NK-92 treated with Interleukin-12 subunit alpha and Interleukin-12 subunit beta, amount 100 ng/mL, for 24 hours (cell line): ENCODE measurements at regions not wholly inside any gene's neighbourhood (a gene's known extent, or its start where the extent isn't known, plus 50 kb on each side); places are given as distances from the start of the nearest gene placed in this dataset.

Source experiments
- DNase-seq: peaks from one replicate; lab custom pipeline; 2025; lab: John Stamatoyannopoulos, UW

DNA sequence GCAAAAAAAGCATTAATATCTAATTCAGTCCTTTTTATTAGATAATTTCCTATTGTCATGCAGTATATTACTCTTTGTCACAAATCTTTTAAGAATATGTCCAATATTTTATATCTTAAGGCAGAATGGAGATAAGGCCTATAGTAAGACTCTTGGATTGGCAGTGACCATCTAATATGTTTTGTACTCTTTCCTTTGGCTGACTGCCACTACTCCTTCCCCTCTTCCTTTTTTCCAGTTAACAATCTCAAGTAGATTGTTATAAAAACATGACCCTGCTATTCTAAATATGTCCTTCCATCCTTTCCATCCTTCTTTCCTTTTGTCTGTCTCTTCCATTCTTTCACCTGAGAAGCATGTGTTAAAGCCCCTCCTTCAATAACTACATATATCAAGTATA is 92.8 kb upstream of the TMEM168 start:
- DNase-seq: no peak

DNA sequence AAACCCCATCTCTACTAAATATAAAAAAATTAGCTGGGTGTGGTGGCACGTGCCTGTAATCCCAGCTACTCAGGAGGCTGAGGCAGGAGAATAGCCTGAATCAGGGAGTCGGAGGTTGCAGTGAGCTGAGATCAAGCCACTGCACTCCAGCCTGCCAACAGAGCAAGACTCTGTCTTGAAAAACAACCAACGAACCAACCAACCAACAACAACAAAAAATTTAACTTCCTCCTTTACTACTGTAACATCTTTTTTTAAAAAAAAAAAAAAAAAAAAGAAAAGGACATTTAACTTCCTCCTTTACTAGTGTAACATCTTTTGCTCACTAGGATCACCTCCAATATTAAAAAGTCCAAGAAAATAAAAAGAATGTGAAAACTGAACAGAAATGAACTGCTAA is 92.3 kb upstream of the TMEM168 start:
- no peak for DNase-seq

- no peak for DNase-seq
These were observed 91.8 kb upstream of the TMEM168 start for GRCh38 chr7:112882022-112882421.

- DNase-seq: no peak
These were observed 90.7 kb upstream of the TMEM168 start for GRCh38 chr7:112880818-112881418.

GRCh38 chr7:112877691-112878460 is 87.7 kb upstream of the TMEM168 start:
- no peak for DNase-seq

- DNase-seq: no peak
These were observed 86.7 kb upstream of the TMEM168 start for GRCh38 chr7:112876877-112877276.

DNA sequence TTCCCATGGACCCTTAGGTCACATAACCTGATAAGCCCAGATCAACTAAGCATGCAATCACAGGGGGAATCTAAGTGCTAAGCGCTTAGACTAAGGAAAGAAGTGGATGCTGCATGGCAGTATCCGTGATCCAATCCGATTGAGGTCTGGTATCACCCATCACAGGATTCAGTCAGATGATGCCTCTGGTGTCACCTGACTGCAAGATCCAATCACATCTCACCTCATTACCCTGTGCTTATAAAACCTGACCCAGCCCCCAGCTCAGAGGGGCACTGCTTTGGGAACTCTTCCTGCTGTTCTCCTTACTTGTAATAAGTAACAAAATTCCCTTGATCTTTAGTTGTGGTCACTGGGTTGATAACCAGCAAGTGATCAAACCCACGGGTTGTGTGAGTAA is 84.7 kb upstream of the TMEM168 start:
- no peak for DNase-seq

DNA sequence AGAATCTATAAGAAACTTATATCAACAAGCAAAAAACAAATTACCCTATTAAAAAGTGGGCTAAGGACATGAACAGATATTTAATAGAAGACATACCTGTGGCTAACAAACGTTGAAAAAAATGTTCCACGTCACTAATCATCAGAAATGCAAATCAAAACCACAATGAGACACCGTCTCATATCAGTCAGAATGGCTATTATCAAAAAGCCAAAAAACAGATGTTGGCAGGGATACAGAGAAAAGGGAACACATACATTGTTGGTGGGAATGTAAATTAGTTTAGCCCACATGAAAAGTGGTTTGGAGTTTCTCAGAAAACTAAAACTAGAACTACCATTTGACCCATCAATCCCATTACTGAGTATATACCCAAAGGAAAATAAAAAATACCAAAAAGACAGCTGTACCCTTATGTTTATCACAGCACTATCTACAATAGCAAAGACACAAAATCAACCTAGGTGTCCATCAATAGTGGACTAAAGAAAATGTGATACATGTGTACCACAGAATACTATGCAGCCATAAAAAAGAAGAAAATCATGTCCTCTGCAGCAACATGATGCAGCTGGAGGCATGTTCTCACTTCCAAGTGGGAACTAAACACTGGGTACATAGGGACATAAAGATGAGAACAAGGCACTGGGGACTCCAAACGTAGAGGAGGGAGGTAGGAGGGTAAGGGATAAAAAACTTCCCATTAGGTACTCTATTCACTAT is 83.8 kb upstream of the TMEM168 start:
- no peak for DNase-seq

GRCh38 chr7:112869111-112869774 is 79.0 kb upstream of the TMEM168 start:
- DNase-seq: peak; percentile 37

DNA sequence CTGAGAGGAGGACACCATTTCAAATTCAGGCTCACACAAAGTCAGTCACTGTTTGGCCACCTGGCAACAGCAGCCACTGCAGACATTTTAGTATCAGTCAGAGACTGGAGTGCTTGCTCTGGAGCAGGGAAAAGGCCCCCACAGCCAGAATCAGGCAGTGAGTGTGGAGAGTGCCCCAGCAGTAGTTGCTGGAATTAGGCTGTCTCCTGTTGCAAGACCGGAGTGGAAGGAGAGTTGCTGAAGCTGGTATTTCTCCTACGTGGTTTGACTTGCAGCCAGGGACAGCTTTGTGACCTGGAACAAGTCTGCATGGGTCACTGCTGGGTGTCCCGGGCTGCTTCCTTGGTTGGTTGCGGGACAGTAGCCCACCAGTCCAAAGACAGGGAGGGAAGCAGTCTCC is 78.4 kb upstream of the TMEM168 start:
- DNase-seq: no peak

DNA sequence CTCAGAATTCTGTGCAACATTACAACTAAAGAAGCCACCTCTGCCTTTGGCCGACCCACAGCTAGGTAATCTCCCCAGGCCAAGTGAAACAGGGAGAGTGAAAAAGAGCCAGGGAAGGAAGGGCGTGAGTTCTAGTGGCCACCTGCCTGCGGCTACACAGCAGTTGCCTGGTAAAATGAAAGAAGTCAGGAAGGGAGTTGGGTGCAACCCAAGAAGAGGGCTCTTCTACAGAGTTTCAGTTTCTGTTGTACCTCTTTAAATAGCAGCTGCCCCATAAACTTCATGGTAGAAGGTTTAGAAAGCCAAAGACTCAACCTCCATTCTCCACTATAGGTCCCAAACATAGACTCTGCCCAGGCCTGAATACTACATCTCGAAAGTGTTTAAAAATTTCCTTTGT is 76.2 kb upstream of the TMEM168 start:
- DNase-seq: no peak

- DNase-seq: no peak
These were observed 74.2 kb upstream of the TMEM168 start for GRCh38 chr7:112864380-112864779.

- DNase-seq: no peak
These were observed 68.6 kb upstream of the TMEM168 start for GRCh38 chr7:112858838-112859237.

DNA sequence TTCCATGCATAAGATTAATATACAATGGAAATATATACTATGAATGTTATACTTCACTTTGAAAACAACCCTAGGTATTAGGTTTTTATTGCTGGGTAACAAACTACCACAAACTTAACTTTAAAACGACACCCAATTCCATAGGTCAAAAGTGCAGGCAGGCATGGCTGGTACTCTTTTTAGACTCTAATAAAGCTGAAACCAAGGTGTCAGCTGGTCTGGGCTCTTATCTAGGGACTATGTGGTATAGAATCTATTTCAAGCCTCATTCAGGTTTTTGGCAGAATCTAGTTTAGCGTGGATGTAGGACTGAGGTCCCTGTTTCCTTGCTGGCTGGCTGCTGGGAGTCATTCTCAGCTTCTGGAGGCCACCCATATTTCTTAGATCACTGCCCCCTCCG is 65.0 kb upstream of the TMEM168 start:
- DNase-seq: no peak

DNA sequence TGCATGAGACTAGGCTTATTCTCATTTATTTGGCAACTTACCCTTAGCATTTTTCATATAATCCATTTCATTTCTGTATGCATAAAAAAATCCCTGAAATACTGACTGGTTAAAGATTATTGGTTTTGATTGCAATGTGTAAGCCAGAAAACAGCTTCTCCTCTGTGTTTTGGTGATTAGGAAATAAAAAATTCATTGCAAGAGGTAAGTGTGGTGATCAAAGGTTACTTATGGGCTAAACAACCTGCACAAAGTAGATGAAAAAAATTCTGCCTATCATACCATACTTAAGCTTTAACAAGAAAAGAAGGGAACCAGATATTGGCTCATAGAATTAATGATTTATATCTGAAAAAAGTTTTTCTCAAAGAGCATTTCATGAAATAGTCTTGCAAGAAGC is 64.0 kb upstream of the TMEM168 start:
- DNase-seq: no peak

- DNase-seq: no peak
These were observed 63.2 kb upstream of the TMEM168 start for GRCh38 chr7:112853422-112853821.

GRCh38 chr7:112843151-112843550 is 53.0 kb upstream of the TMEM168 start:
- no peak for DNase-seq
